ENCODE measurements at regions not wholly inside any gene's neighbourhood (a gene's known extent, or its start where the extent isn't known, plus 50 kb on each side); places are given as distances from the start of the nearest gene placed in this dataset.

DNA sequence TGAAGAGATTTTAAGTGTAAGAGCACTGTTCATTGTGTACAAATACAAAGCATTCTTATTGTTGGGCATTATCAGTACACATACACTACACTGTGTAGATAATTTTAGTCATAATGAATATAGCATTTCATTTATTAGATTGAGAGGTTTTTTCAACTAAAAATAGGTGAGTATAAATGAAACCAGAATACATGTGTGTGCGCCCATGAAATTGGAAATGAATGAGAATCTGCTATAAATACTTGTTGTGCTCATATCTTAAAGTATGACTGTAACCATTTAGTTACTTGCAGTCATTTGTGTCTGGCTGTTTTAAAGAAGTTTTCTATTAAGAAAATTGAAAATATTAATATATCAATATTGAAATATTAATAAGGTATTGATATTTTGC is 189.0 kb upstream of the MEF2C start:
- TF ChIP-seq, protein P1, sequence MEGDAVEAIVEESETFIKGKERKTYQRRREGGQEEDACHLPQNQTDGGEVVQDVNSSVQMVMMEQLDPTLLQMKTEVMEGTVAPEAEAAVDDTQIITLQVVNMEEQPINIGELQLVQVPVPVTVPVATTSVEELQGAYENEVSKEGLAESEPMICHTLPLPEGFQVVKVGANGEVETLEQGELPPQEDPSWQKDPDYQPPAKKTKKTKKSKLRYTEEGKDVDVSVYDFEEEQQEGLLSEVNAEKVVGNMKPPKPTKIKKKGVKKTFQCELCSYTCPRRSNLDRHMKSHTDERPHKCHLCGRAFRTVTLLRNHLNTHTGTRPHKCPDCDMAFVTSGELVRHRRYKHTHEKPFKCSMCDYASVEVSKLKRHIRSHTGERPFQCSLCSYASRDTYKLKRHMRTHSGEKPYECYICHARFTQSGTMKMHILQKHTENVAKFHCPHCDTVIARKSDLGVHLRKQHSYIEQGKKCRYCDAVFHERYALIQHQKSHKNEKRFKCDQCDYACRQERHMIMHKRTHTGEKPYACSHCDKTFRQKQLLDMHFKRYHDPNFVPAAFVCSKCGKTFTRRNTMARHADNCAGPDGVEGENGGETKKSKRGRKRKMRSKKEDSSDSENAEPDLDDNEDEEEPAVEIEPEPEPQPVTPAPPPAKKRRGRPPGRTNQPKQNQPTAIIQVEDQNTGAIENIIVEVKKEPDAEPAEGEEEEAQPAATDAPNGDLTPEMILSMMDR (IDR thresholded peaks at IDR 0.05; ENCODE audit: poor library complexity) = no peak
- TF ChIP-seq EZH2phosphoT487 (IDR thresholded peaks at IDR 0.05; ENCODE audit: low read depth, severe bottlenecking, unreplicated experiment) (no peak), EZH2 (IDR thresholded peaks at IDR 0.05; ENCODE audit: borderline replicate concordance) (no peak)
